Cerebellar cortex (tissue), 1 donor: ENCODE measurements at regions not wholly inside any gene's neighbourhood (a gene's known extent, or its start where the extent isn't known, plus 50 kb on each side); places are given as distances from the start of the nearest gene placed in this dataset.

ENCODE experiments used
- DNase-seq: peaks from one replicate; pipeline ENCODE4 v3.0.0-alpha.2; 2015; ENCODE audit warnings: low spot score

GRCh38 chr4:187238646-187239045 is 515.0 kb upstream of the FAT1 start:
- DNase-seq, result no peak

- DNase-seq, result no peak
These were observed 528.2 kb upstream of the FAT1 start for GRCh38 chr4:187251896-187252295.

- no peak for DNase-seq
These were observed 533.2 kb upstream of the FAT1 start for GRCh38 chr4:187256897-187257296.

- DNase-seq, result peak; percentile 13
These were observed 535.2 kb upstream of the FAT1 start for GRCh38 chr4:187258651-187259401.

GRCh38 chr4:187268940-187269339 is 545.3 kb upstream of the FAT1 start:
- no peak for DNase-seq

- no peak for DNase-seq
These were observed 546.5 kb upstream of the FAT1 start for GRCh38 chr4:187270154-187270553.

GRCh38 chr4:187271848-187272247 is 548.2 kb upstream of the FAT1 start:
- no peak for DNase-seq

- DNase-seq, result no peak
These were observed 550.5 kb upstream of the FAT1 start for GRCh38 chr4:187274153-187274552.

GRCh38 chr4:187276736-187277408 is 553.2 kb upstream of the FAT1 start:
- no peak for DNase-seq

- no peak for DNase-seq
These were observed 559.7 kb upstream of the FAT1 start for GRCh38 chr4:187283201-187283955.

- DNase-seq, result no peak
These were observed 562.9 kb upstream of the FAT1 start for GRCh38 chr4:187286525-187286924.

GRCh38 chr4:187289371-187289770 is 565.7 kb upstream of the FAT1 start:
- no peak for DNase-seq

GRCh38 chr4:187294861-187295260 is 571.2 kb upstream of the FAT1 start:
- no peak for DNase-seq

GRCh38 chr4:187301923-187302322 is 578.3 kb upstream of the FAT1 start:
- no peak for DNase-seq

- peak; percentile 4 for DNase-seq
These were observed 578.9 kb upstream of the FAT1 start for GRCh38 chr4:187302457-187303150.

- no peak for DNase-seq
These were observed 580.5 kb upstream of the FAT1 start for GRCh38 chr4:187304133-187304532.

GRCh38 chr4:187307131-187307530 is 583.5 kb upstream of the FAT1 start:
- no peak for DNase-seq

- no peak for DNase-seq
These were observed 585.8 kb upstream of the FAT1 start for GRCh38 chr4:187309456-187309855.

- peak; percentile 2 for DNase-seq
These were observed 588.6 kb upstream of the FAT1 start for GRCh38 chr4:187312299-187312698.

GRCh38 chr4:187317799-187318198 is 594.1 kb upstream of the FAT1 start:
- DNase-seq, result no peak

GRCh38 chr4:187321711-187322110 is 598.1 kb upstream of the FAT1 start:
- DNase-seq, result no peak

- DNase-seq, result no peak
These were observed 608.5 kb upstream of the FAT1 start for GRCh38 chr4:187332141-187332540.
